ENCODE measurements at regions not wholly inside any gene's neighbourhood (a gene's known extent, or its start where the extent isn't known, plus 50 kb on each side); places are given as distances from the start of the nearest gene placed in this dataset.

- Histone ChIP-seq H3K36me3 (no peaks in the 10 kb centered on the region), H3K27ac (no peak overlapping the region), H3K9me3 (no peaks in the 10 kb centered on the region), H3K4me3 (no peak overlapping the region), H3K4me1 (peaks cover 0 to 9% (median 0%) of the 10 kb centered on the region in 12 donors), H3K27me3 (no peaks in the 10 kb centered on the region)
- TF ChIP-seq CTCF (IDR thresholded peaks at IDR 0.05) (no peak), POLR2A (IDR thresholded peaks at IDR 0.05) (no peak)
- intact Hi-C loops (cut with DNase I), result no loop called here
- 79 to 82% (median 80%) methylated on average over 5 of the region's 5 CpGs for WGBS, 4 donors
- DNase-seq, result no peak
- no peak for ATAC-seq
These were observed 55.3 kb upstream of the ADO start for GRCh38 chr10:62749093-62749683.

All from heart left ventricle (tissue), 16 donors.